Pons (tissue), 1 donor: ENCODE measurements at regions not wholly inside any gene's neighbourhood (a gene's known extent, or its start where the extent isn't known, plus 50 kb on each side); places are given as distances from the start of the nearest gene placed in this dataset.

Source experiments
- DNase-seq: peaks from one replicate; pipeline ENCODE4 v3.0.0-alpha.2; 2016; ENCODE audit warnings: low spot score

- DNase-seq = peak; percentile 35
These were observed 88.2 kb upstream of the CAMK2D start for GRCh38 chr4:113849771-113850170.

- no peak for DNase-seq
These were observed 86.2 kb upstream of the CAMK2D start for GRCh38 chr4:113847710-113848109.

GRCh38 chr4:113846433-113846832, 84.9 kb upstream of the CAMK2D start:
- DNase-seq = no peak

- DNase-seq = no peak
These were observed 83.6 kb upstream of the CAMK2D start for GRCh38 chr4:113845138-113845537.

GRCh38 chr4:113844369-113844768, 82.8 kb upstream of the CAMK2D start:
- no peak for DNase-seq

- no peak for DNase-seq
These were observed 79.3 kb upstream of the CAMK2D start for GRCh38 chr4:113840861-113841260.

GRCh38 chr4:113838460-113838859, 76.9 kb upstream of the CAMK2D start:
- DNase-seq = no peak

- peak; percentile 74 for DNase-seq
These were observed 75.9 kb upstream of the CAMK2D start for GRCh38 chr4:113837397-113837796.

GRCh38 chr4:113835005-113835404, 73.5 kb upstream of the CAMK2D start:
- no peak for DNase-seq

- DNase-seq = no peak
These were observed 72.8 kb upstream of the CAMK2D start for GRCh38 chr4:113834298-113834697.

GRCh38 chr4:113832803-113833202, 71.3 kb upstream of the CAMK2D start:
- DNase-seq = no peak

- DNase-seq = no peak
These were observed 69.9 kb upstream of the CAMK2D start for GRCh38 chr4:113831457-113831856.

- DNase-seq = no peak
These were observed 67.2 kb upstream of the CAMK2D start for GRCh38 chr4:113828702-113829101.

- DNase-seq = no peak
These were observed 65.7 kb upstream of the CAMK2D start for GRCh38 chr4:113827285-113827684.

- DNase-seq = no peak
These were observed 64.9 kb upstream of the CAMK2D start for GRCh38 chr4:113826421-113826820.

GRCh38 chr4:113825272-113825671, 63.7 kb upstream of the CAMK2D start:
- peak; percentile 61 for DNase-seq

GRCh38 chr4:113824396-113824795, 62.9 kb upstream of the CAMK2D start:
- DNase-seq = no peak

GRCh38 chr4:113823291-113823659, 61.7 kb upstream of the CAMK2D start:
- DNase-seq = peak; percentile 44

GRCh38 chr4:113822555-113823290, 61.2 kb upstream of the CAMK2D start:
- DNase-seq = no peak

- no peak for DNase-seq
These were observed 60.3 kb upstream of the CAMK2D start for GRCh38 chr4:113821856-113822255.

- no peak for DNase-seq
These were observed 58.6 kb upstream of the CAMK2D start for GRCh38 chr4:113820108-113820507.

GRCh38 chr4:113815826-113816225, 54.3 kb upstream of the CAMK2D start:
- DNase-seq = peak; percentile 34

- DNase-seq = no peak
These were observed 49.8 kb upstream of the CAMK2D start for GRCh38 chr4:113811359-113811758.
